GM21526 (cell line): ENCODE measurements at regions not wholly inside any gene's neighbourhood (a gene's known extent, or its start where the extent isn't known, plus 50 kb on each side); places are given as distances from the start of the nearest gene placed in this dataset.

Experiments
- ATAC-seq: cut with Tn5 transposase; IDR thresholded peaks from one replicate; pipeline ENCODE4 v1.9.1; 2021; ENCODE audit warnings: moderate library complexity; ENCODE audit not compliant: unreplicated experiment, low FRiP score

GRCh38 chr5:87966213-87966612, 302.4 kb downstream of the TMEM161B start:
- ATAC-seq, result no peak

GRCh38 chr5:87954121-87954520, 314.5 kb downstream of the TMEM161B start:
- ATAC-seq, result no peak

GRCh38 chr5:87951661-87952060, 317.0 kb downstream of the TMEM161B start:
- no peak for ATAC-seq

- no peak for ATAC-seq
Observed at GRCh38 chr5:87949676-87950631, 318.7 kb downstream of the TMEM161B start.

- no peak for ATAC-seq
Observed at GRCh38 chr5:87948486-87948885, 320.2 kb downstream of the TMEM161B start.

- ATAC-seq, result no peak
Observed at GRCh38 chr5:87946271-87946670, 322.4 kb downstream of the TMEM161B start.

GRCh38 chr5:87945286-87945650, 323.4 kb downstream of the TMEM161B start:
- no peak for ATAC-seq

- ATAC-seq, result no peak
Observed at GRCh38 chr5:87944553-87945285, 323.9 kb downstream of the TMEM161B start.

- ATAC-seq, result no peak
Observed at GRCh38 chr5:87940775-87941174, 327.9 kb downstream of the TMEM161B start.

- no peak for ATAC-seq
Observed at GRCh38 chr5:87936667-87937066, 332.0 kb downstream of the TMEM161B start.

- ATAC-seq, result no peak
Observed at GRCh38 chr5:87924436-87924835, 344.2 kb downstream of the TMEM161B start.

GRCh38 chr5:87916320-87916719, 352.3 kb downstream of the TMEM161B start:
- no peak for ATAC-seq

GRCh38 chr5:87912419-87912818, 356.2 kb downstream of the TMEM161B start:
- no peak for ATAC-seq

- no peak for ATAC-seq
Observed at GRCh38 chr5:87909382-87909781, 359.3 kb downstream of the TMEM161B start.

- no peak for ATAC-seq
Observed at GRCh38 chr5:87906962-87907361, 361.7 kb downstream of the TMEM161B start.

GRCh38 chr5:87900419-87900818, 368.2 kb downstream of the TMEM161B start:
- no peak for ATAC-seq

GRCh38 chr5:87899721-87900131, 368.9 kb downstream of the TMEM161B start:
- ATAC-seq, result no peak

- no peak for ATAC-seq
Observed at GRCh38 chr5:87899208-87899661, 369.4 kb downstream of the TMEM161B start.

GRCh38 chr5:87898574-87898973, 370.1 kb downstream of the TMEM161B start:
- no peak for ATAC-seq

- no peak for ATAC-seq
Observed at GRCh38 chr5:87888139-87888538, 380.5 kb downstream of the TMEM161B start.

- no peak for ATAC-seq
Observed at GRCh38 chr5:87887247-87887646, 381.4 kb downstream of the TMEM161B start.

- ATAC-seq, result no peak
Observed at GRCh38 chr5:87886164-87886563, 382.5 kb downstream of the TMEM161B start.
